ENCODE measurements at regions not wholly inside any gene's neighbourhood (a gene's known extent, or its start where the extent isn't known, plus 50 kb on each side); places are given as distances from the start of the nearest gene placed in this dataset.

DNA sequence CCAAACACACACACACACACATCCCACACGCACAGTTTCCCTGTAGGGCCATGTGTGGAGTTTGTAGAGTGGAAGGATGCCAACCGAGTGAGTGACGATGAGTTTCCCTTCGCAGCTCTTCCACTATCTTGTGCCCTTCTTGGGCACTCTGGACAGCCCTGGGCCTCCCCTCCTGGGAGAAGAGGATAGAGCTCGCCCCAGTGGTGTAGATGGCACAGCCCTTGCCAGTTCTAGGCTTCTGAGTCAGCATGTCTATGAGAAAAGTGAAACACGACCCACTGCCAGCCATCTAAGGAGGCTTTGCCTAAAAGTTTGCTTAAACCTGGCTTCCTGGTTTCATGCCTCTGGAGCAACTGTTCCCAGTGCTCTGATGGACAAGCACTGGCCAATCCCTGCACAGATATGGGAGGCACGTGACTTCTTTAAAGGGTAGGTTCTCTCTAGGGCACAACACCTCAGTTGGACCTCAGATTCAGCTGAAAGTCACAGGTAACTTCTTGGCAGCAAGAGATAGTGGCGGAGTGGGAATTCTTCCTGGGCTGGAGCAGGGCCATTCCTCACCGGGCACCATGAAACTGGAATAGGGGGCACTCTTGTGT, 195.9 kb upstream of the GALNT2 start:
- WGBS, 5 donors = 84 to 87% (median 86%) methylated on average over 9 of the region's 9 CpGs
- Histone ChIP-seq H3K4me1 (no peaks in the 10 kb centered on the region), H3K27ac (no peak overlapping the region), H3K36me3 (no peaks in the 10 kb centered on the region), H3K27me3 (no peaks in the 10 kb centered on the region), H3K9me3 (no peaks in the 10 kb centered on the region), H3K4me3 (no peak overlapping the region)
- intact Hi-C loops (cut with DNase I; ENCODE audit: low total_unique reads) = no loop called here
- no peak for DNase-seq
- TF ChIP-seq POLR2A (IDR thresholded peaks at IDR 0.05) (no peak), CTCF (IDR thresholded peaks at IDR 0.05) (no peak), POLR2AphosphoS5 (IDR thresholded peaks at IDR 0.05) (no peak), EP300 (IDR thresholded peaks at IDR 0.05) (no peak)

GRCh38 chr1:229874136-229874535, 192.9 kb upstream of the GALNT2 start:
- H3K27me3 ChIP-seq = no peaks in the 10 kb centered on the region
- intact Hi-C loops (cut with DNase I; ENCODE audit: low total_unique reads) = no loop called here
- no peak overlapping the region for H3K4me3 ChIP-seq
- H3K27ac ChIP-seq = no peak overlapping the region
- DNase-seq = no peak
- no peaks in the 10 kb centered on the region for H3K9me3 ChIP-seq
- WGBS, 5 donors = 77 to 87% (median 81%) methylated on average over 3 of the region's 3 CpGs
- no peaks in the 10 kb centered on the region for H3K36me3 ChIP-seq
- no peak for TF ChIP-seq CTCF (IDR thresholded peaks at IDR 0.05)
- no peak for TF ChIP-seq POLR2AphosphoS5 (IDR thresholded peaks at IDR 0.05)
- TF ChIP-seq EP300 (IDR thresholded peaks at IDR 0.05) = no peak
- no peak for TF ChIP-seq POLR2A (IDR thresholded peaks at IDR 0.05)
- no peaks in the 10 kb centered on the region for H3K4me1 ChIP-seq

- Histone ChIP-seq H3K27me3 (no peaks in the 10 kb centered on the region), H3K9me3 (no peaks in the 10 kb centered on the region), H3K4me3 (no peak overlapping the region), H3K36me3 (no peaks in the 10 kb centered on the region), H3K4me1 (no peaks in the 10 kb centered on the region), H3K27ac (no peak overlapping the region)
- intact Hi-C loops (cut with DNase I; ENCODE audit: low total_unique reads) = no loop called here
- DNase-seq = no peak
- TF ChIP-seq CTCF (IDR thresholded peaks at IDR 0.05) = no peak
- no peak for TF ChIP-seq EP300 (IDR thresholded peaks at IDR 0.05)
- no peak for TF ChIP-seq POLR2AphosphoS5 (IDR thresholded peaks at IDR 0.05)
- no peak for TF ChIP-seq POLR2A (IDR thresholded peaks at IDR 0.05)
- WGBS, 5 donors = 73 to 88% (median 76%) methylated on average over 2 of the region's 2 CpGs
These were observed 192.4 kb upstream of the GALNT2 start for GRCh38 chr1:229874609-229875008.

DNA sequence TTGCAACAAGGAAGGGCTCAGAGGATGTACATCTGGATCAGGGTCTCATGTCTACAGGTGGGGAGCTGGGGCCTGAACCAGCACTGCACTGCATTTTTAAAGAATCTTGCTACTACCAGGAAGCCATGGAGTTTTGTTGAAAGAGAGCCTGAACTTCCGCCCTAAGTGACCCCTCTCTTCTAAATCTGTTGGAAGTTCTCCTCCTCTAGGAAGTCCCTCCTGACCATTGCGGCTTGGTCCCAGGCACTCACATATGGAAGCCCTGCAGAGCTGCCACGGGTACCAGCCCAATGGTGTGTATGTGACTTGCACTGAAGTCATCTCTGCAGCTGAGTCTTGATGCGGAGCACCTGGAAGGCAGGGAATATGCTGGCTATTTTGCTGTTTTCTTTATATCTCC, 192.0 kb upstream of the GALNT2 start:
- intact Hi-C loops (cut with DNase I; ENCODE audit: low total_unique reads) = no loop called here
- Histone ChIP-seq H3K4me3 (no peak overlapping the region), H3K9me3 (no peaks in the 10 kb centered on the region), H3K36me3 (no peaks in the 10 kb centered on the region), H3K4me1 (no peaks in the 10 kb centered on the region), H3K27ac (no peak overlapping the region), H3K27me3 (no peaks in the 10 kb centered on the region)
- 80 to 89% (median 85%) methylated on average over 4 of the region's 4 CpGs for WGBS, 5 donors
- DNase-seq = no peak
- TF ChIP-seq POLR2AphosphoS5 (IDR thresholded peaks at IDR 0.05) (no peak), POLR2A (IDR thresholded peaks at IDR 0.05) (no peak), EP300 (IDR thresholded peaks at IDR 0.05) (no peak)

- Histone ChIP-seq H3K36me3 (no peaks in the 10 kb centered on the region), H3K9me3 (no peaks in the 10 kb centered on the region), H3K4me3 (no peak overlapping the region), H3K27ac (peak overlapping the region in 1 of 5 donors; percentile 27), H3K4me1 (peaks cover 0 to 24% (median 0%) of the 10 kb centered on the region in 4 donors), H3K27me3 (peaks cover 0 to 4% (median 0%) of the 10 kb centered on the region in 3 donors)
- 67 to 86% (median 83%) methylated on average over 3 of the region's 3 CpGs for WGBS, 5 donors
- no peak for DNase-seq
- intact Hi-C loops (cut with DNase I; ENCODE audit: low total_unique reads) = no loop called here
- no peak for TF ChIP-seq POLR2AphosphoS5 (IDR thresholded peaks at IDR 0.05)
- no peak for TF ChIP-seq CTCF (IDR thresholded peaks at IDR 0.05)
- TF ChIP-seq POLR2A (IDR thresholded peaks at IDR 0.05) = no peak
- TF ChIP-seq EP300 (IDR thresholded peaks at IDR 0.05) = no peak
These were observed 187.3 kb upstream of the GALNT2 start for GRCh38 chr1:229879746-229880145.

All from stomach (tissue), 8 donors.